Esophagus (tissue), 2 donors: ENCODE measurements at regions not wholly inside any gene's neighbourhood (a gene's known extent, or its start where the extent isn't known, plus 50 kb on each side); places are given as distances from the start of the nearest gene placed in this dataset.
"Not testable (repeated sequence)": the region's sequence is repeated elsewhere in the genome, so short reads cannot be mapped to it uniquely, and the experiment has no call there.

ENCODE experiments used
- H3K27ac ChIP-seq, 2 donors: one replicate each; pipeline ENCODE4 v1.5.1; 2013; ENCODE audit warnings: low read depth in 2 of 2, mild to moderate bottlenecking in 2 of 2, inconsistent platforms in 1 of 2, low read length in 1 of 2, moderate library complexity in 1 of 2
- H3K27me3 ChIP-seq, 2 donors: one replicate each; pipeline ENCODE4 v1.6.1; 2013; ENCODE audit warnings: low read length in 2 of 2, control low read depth in 1 of 2, mild to moderate bottlenecking in 1 of 2; ENCODE audit not compliant: insufficient read depth in 2 of 2, control insufficient read depth in 1 of 2
- H3K36me3 ChIP-seq, 2 donors: one replicate each; pipeline ENCODE4 v1.6.1; 2013; ENCODE audit warnings: low read length in 1 of 2; ENCODE audit not compliant: control insufficient read depth in 2 of 2, insufficient read depth in 2 of 2
- H3K4me1 ChIP-seq, 2 donors: one replicate each; pipeline ENCODE4 v1.6.1; 2013; ENCODE audit warnings: low read length in 1 of 2; ENCODE audit not compliant: control insufficient read depth in 2 of 2, insufficient read depth in 2 of 2
- H3K4me3 ChIP-seq, 2 donors: one replicate each; pipeline ENCODE4 v1.5.1; 2013; ENCODE audit warnings: low read length in 2 of 2, mild to moderate bottlenecking in 2 of 2, low read depth in 1 of 2, moderate library complexity in 1 of 2
- H3K9me3 ChIP-seq, 2 donors: one replicate each; pipeline ENCODE4 v1.6.1; 2013; ENCODE audit warnings: mild to moderate bottlenecking in 2 of 2, low read depth in 1 of 2, low read length in 1 of 2, moderate library complexity in 1 of 2; ENCODE audit not compliant: control insufficient read depth in 2 of 2, insufficient read depth in 1 of 2
- WGBS, 2 donors: extraction: QIAGEN DNeasy Blood & Tissue Kit; methylation state at CpG; one replicate each; pipeline ENCODE4 v1.1.7; 2013; 5-methylcytosine and 5-hydroxymethylcytosine counted together
- donor health status: healthy with polysubstance abuse.
- donor health status: Bipolar disorder and iron deficiency.

DNA sequence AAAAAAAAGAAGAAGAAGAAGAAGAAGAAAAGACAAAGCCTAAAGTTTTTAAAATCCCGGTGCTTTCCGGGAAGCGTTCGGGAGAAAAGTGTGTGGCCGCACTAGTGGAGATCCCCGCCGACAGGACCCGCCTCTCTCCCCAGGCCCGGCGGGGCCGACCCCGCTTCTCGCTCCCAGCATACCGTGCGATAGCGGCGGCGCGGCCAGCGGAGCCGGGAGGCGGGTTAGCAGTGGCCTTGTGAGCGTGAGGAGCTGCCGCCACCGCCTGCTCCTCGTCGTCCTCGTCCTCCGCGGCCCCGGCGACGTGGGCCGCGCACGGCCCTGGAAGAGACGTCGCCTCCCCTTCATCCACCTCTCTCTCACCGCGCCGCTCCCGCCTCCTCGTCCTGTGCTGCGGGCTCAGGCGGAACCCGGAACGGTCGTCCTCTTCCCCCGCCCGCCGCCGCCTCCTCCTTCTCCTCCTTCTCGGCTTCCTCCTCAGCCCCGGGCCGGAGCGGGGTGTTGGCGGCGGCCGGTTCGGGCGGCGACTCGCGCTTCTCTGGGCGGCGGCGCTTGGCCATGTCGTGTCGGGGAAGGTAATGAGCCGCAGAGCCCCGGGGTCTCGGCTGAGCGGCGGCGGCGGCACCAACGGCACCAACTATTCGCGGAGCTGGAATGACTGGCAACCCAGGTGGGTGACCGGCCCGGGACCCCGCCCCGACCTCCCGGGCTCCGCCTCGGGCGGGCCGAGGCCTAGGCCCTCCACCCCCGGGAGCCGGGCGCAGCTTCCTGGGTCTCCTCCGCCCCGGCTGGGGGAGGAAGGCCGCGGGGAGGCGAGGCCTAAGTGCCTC lies 62.6 kb upstream of the CDR2 start:
- H3K27me3 ChIP-seq, H3K4me1 ChIP-seq, H3K36me3 ChIP-seq, H3K9me3 ChIP-seq: not testable (repeated sequence)
- Histone ChIP-seq H3K4me3 (peak overlapping the region; percentile 62 to 77), H3K27ac (peak overlapping the region; percentile 94 to 98)
- 0 to 1% methylated on average over 68 to 95 of the region's 96 CpGs for WGBS, 2 donors

DNA sequence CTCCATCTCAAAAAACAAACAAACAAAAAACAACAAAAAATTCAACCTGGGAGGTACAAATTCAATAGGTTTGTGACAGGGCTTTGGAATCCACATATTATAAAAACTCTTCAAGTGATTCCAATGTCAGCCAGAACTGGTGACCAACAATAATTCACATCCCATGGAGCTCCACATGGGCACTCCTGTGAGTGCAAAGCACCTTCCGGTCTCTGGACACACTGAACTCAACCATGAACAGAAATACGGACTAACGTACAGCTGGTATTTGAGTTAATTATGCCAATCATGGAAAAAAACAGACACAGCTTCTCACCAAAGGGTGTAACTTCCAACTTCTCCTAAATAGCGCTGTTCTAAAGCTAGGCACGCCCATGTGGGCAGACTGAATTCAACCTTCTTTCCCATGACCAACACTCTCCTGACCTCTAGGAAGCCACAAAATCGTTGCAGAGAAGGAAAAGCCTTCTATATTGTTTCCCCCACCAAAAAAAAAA lies 62.0 kb upstream of the CDR2 start:
- H3K4me3 ChIP-seq = peak overlapping the region in 1 of 2 donors; percentile 62
- not testable (repeated sequence) for H3K27ac ChIP-seq, H3K4me1 ChIP-seq, H3K27me3 ChIP-seq, H3K9me3 ChIP-seq, H3K36me3 ChIP-seq
- 0% methylated on average over 3 of the region's 6 CpGs for WGBS, 2 donors

DNA sequence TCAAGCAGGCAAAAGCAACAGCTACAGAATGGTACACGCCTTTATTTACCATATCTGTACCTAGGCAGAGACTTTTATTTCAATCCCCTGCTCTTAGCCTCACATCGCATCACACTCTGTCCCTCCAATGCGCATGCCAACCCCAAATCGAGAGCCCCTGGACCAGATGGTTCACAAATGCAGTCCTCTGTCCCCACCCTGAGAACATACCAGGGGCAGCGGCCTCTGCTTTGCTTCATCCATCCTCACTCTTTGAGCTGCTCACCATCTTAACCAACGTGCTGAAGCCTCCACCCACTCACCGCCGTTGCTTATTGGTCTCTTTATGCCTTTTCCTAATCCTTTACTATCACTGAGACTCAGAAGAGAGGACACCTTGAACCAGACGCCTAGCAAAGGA lies 56.9 kb upstream of the CDR2 start:
- WGBS, 2 donors = 91% methylated on average over 8 of the region's 9 CpGs
- not testable (repeated sequence) for H3K4me3 ChIP-seq, H3K4me1 ChIP-seq, H3K27me3 ChIP-seq, H3K9me3 ChIP-seq, H3K27ac ChIP-seq
- peaks cover 6 to 12% of the 10 kb centered on the region in 2 donors for H3K36me3 ChIP-seq

DNA sequence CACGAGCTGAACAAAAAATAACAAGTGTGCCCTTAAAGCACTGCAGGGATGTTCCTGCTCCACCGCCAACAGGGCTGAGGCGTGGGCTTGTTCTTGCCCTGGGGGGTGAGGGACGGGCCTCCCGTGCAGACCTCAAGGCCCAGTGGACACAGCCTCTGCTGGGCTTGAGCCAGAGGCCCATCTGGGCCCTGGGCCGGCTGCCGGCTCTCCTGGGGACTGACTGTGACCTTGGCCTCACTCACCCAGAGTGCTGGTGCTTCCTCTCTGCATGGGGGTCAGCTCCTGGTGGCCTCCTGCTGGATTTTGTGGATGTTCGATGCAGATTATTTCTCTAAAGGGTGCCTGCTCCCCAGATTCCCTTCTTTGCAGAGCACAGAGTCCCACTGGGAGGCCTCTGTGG lies 54.2 kb upstream of the CDR2 start:
- H3K4me3 ChIP-seq = no peak overlapping the region
- peaks cover 7 to 10% of the 10 kb centered on the region in 2 donors for H3K4me1 ChIP-seq
- 63 to 66% methylated on average over 8 of the region's 8 CpGs for WGBS, 2 donors
- no peaks in the 10 kb centered on the region for H3K27me3 ChIP-seq
- no peak overlapping the region for H3K27ac ChIP-seq
- peaks cover 6 to 14% of the 10 kb centered on the region in 2 donors for H3K36me3 ChIP-seq
- H3K9me3 ChIP-seq = no peaks in the 10 kb centered on the region

DNA sequence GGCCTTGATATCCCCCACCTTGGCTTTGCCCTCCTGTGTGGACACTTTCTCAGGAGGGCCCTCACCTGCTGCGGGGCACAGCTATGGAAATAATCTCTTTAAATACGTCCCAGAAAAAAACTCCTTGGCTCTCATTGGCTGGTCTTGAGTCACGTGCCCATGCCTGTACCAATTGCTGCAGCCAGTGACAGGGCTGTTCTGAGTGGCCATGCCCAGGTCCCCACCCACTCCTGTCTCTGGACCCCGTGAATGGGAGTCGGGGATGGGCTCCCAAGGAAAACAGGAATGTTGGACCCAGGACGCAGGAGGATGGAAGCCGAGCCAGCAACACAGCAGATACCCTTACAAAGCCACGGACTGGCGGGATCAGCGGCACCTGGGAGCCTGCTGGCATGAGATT lies 53.1 kb upstream of the CDR2 start:
- no peak overlapping the region for H3K27ac ChIP-seq
- WGBS, 2 donors = 89 to 92% methylated on average over 10 of the region's 10 CpGs
- peaks cover 7 to 10% of the 10 kb centered on the region in 2 donors for H3K4me1 ChIP-seq
- H3K27me3 ChIP-seq = no peaks in the 10 kb centered on the region
- no peaks in the 10 kb centered on the region for H3K9me3 ChIP-seq
- H3K4me3 ChIP-seq = no peak overlapping the region
- H3K36me3 ChIP-seq = peaks cover 6 to 15% of the 10 kb centered on the region in 2 donors

DNA sequence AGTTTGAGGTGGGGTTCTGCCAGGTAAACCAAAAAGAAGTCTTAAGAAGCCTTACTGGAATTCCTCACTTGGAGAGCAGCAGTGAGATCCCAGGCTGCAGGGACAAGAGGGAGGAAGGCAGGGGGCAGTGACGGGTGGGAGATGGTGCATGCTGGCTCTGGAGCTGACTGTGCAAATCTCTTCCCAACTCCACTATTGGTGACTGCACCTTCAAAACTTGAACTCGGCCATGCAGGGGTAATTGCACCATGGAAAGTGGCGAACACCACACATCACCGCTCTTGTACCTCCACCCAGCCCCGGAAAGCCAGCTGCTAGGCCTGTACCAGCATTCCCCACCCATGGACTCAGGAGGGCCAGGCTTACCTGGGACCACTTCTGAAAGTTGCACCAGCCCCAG lies 51.4 kb upstream of the CDR2 start:
- H3K27ac ChIP-seq = no peak overlapping the region
- H3K4me3 ChIP-seq = no peak overlapping the region
- H3K36me3 ChIP-seq = peaks cover 6 to 18% of the 10 kb centered on the region in 2 donors
- no peaks in the 10 kb centered on the region for H3K27me3 ChIP-seq
- H3K9me3 ChIP-seq = no peaks in the 10 kb centered on the region
- WGBS, 2 donors = 79 to 89% methylated on average over 5 of the region's 5 CpGs
- peaks cover 7 to 10% of the 10 kb centered on the region in 2 donors for H3K4me1 ChIP-seq

DNA sequence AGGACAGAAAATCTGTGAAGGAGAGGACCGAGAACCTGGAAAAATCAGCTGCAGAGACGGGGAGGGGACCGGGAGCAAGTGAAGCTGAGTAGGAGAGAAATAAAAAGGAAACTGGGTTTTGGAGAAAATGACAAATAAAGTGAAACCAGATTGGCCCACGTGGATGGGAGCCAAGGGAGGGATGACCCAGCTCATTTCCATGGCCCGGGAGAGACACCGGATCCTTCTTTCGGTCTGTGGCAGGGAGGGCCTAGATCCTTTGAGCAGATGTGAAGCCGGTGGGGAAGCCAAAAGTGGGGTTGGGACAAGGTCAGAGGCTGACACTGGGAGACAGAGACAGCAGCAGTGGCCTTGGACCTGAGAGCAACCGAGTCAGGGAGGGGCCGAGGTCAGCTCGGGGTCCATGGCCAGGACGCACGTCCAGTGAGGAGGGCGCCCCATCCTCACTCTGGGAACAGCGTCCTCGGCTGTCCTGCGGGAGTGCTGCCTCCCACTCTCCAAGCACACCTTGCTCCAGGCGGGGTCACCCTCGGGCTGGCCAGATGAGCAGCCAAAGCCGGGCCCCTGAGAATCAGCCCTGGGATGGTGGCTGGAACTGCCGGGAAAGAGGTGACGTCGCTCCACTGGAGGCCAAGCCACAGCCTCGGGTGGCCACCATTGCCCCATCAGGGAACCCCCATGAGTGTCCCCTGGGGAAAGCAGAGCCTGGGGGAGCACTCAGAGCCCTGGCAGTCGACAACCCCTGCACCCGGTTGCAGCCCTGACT lies 50.8 kb upstream of the CDR2 start:
- Histone ChIP-seq H3K4me3 (peak overlapping the region in 1 of 2 donors; percentile 16), H3K4me1 (peaks cover 7 to 10% of the 10 kb centered on the region in 2 donors), H3K36me3 (peaks cover 6 to 21% of the 10 kb centered on the region in 2 donors), H3K27ac (peak overlapping the region; percentile 70 to 82), H3K27me3 (no peaks in the 10 kb centered on the region), H3K9me3 (no peaks in the 10 kb centered on the region)
- 53 to 67% methylated on average over 26 of the region's 26 CpGs for whole genome bisulfite sequencing, 2 donors

DNA sequence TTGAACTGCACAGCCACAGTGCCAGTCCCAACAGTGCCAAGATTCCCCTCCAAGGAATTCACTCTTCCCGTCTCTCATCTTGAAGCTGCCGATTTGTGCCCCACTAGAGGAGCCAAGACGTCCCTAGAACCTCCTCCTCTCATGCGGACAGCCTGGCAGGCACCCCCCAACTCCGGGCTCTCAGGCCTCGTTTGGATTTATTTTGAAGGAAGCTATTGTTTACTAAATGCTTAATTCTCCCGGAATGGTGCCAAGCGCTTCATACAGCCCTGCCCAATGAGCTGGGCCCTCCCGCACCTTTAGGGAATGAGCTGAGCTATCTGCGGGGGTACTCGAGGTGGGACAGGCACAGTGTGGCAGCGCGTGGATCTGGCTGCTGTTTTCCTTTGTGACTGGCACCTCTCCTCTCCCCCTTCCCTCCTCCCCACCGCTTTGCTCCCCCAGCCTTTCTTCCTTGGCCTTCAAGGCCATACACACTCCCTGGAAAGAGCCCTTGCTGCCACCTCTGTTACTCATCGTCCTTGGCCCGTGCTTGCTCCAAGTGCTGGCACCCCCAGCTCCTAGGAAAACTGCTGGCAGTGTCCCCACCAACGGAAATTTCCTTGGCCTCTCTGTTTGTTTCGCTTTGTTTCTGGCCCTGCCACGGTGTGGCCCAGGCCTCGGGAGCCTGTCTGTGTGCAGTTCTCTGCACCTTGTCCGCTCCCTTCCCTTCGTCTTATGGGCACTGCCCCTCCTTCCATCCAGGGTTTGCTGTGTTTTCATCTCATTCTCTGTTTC lies 49.9 kb upstream of the CDR2 start:
- H3K4me1 ChIP-seq = peaks cover 7 to 10% of the 10 kb centered on the region in 2 donors
- peak overlapping the region; percentile 70 to 82 for H3K27ac ChIP-seq
- peaks cover 6 to 28% of the 10 kb centered on the region in 2 donors for H3K36me3 ChIP-seq
- H3K9me3 ChIP-seq = no peaks in the 10 kb centered on the region
- 30 to 40% methylated on average over 22 of the region's 22 CpGs for WGBS, 2 donors
- peak overlapping the region in 1 of 2 donors; percentile 16 for H3K4me3 ChIP-seq
- H3K27me3 ChIP-seq = no peaks in the 10 kb centered on the region
